ENCODE measurements at regions not wholly inside any gene's neighbourhood (a gene's known extent, or its start where the extent isn't known, plus 50 kb on each side); places are given as distances from the start of the nearest gene placed in this dataset.
"Not testable (repeated sequence)": the region's sequence is repeated elsewhere in the genome, so short reads cannot be mapped to it uniquely, and the experiment has no call there.

- DNase-seq, result not testable (repeated sequence)
Measured at GRCh38 chr16:29177888-29178726, 193.3 kb downstream of the LAT start.

- not testable (repeated sequence) for DNase-seq
Measured at GRCh38 chr16:29177203-29177887, 192.5 kb downstream of the LAT start.

- DNase-seq, result not testable (repeated sequence)
Measured at GRCh38 chr16:29176822-29177202, 192.0 kb downstream of the LAT start.

GRCh38 chr16:29176154-29176470 lies 191.3 kb downstream of the LAT start:
- DNase-seq, result not testable (repeated sequence)

GRCh38 chr16:29175411-29176153 lies 190.7 kb downstream of the LAT start:
- DNase-seq, result not testable (repeated sequence)

- DNase-seq, result not testable (repeated sequence)
Measured at GRCh38 chr16:29173371-29174305, 188.8 kb downstream of the LAT start.

GRCh38 chr16:29172098-29172724 lies 187.4 kb downstream of the LAT start:
- not testable (repeated sequence) for DNase-seq

GRCh38 chr16:29171296-29171695 lies 186.4 kb downstream of the LAT start:
- DNase-seq, result not testable (repeated sequence)

GRCh38 chr16:29170393-29171119 lies 185.7 kb downstream of the LAT start:
- not testable (repeated sequence) for DNase-seq

GRCh38 chr16:29169295-29169994 lies 184.6 kb downstream of the LAT start:
- DNase-seq, result not testable (repeated sequence)

GRCh38 chr16:29168515-29169259 lies 183.8 kb downstream of the LAT start:
- not testable (repeated sequence) for DNase-seq

- DNase-seq, result not testable (repeated sequence)
Measured at GRCh38 chr16:29164442-29165089, 179.7 kb downstream of the LAT start.

GRCh38 chr16:29160171-29160570 lies 175.3 kb downstream of the LAT start:
- DNase-seq, result not testable (repeated sequence)

- not testable (repeated sequence) for DNase-seq
Measured at GRCh38 chr16:29159603-29160002, 174.8 kb downstream of the LAT start.

- DNase-seq, result no peak
Measured at GRCh38 chr16:29158785-29159184, 173.9 kb downstream of the LAT start.

- DNase-seq, result not testable (repeated sequence)
Measured at GRCh38 chr16:29158031-29158784, 173.4 kb downstream of the LAT start.

- not testable (repeated sequence) for DNase-seq
Measured at GRCh38 chr16:29157051-29157923, 172.4 kb downstream of the LAT start.
